NT2/D1 (cell line): ENCODE measurements at regions not wholly inside any gene's neighbourhood (a gene's known extent, or its start where the extent isn't known, plus 50 kb on each side); places are given as distances from the start of the nearest gene placed in this dataset.

Experiments used
- SUZ12 ChIP-seq: IDR thresholded peaks from 2 replicates; pipeline ENCODE4 v1.6.1; 2011; ENCODE audit not compliant: insufficient read length, insufficient read depth; ENCODE audit errors: extremely low read depth
- ZNF274 ChIP-seq: IDR thresholded peaks from 2 replicates; pipeline ENCODE4 v1.6.1; 2011; ENCODE audit warnings: mild to moderate bottlenecking, low read depth, low read length

DNA sequence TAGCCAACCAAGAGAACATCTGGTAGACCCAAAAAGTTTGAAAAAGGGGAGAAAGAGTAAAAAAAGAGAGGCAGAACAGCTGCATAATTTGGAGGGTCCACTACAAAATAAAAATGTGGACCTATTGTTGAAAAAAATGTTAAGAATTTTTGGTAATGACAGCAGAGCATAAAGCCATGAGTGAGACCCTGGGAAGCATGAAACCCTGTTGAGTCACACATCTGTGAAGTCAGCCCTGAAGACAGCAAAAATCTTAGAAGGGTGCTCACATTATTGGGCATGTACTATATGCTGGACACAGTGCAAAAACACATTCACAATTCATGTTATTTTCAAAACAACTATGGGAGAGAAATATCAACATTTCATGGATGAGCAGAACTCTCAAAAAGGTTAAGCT, 56.4 kb upstream of the LIFR start:
- no peak for TF ChIP-seq SUZ12
- TF ChIP-seq ZNF274: no peak
